Body of pancreas (tissue), 4 donors: ENCODE measurements at regions not wholly inside any gene's neighbourhood (a gene's known extent, or its start where the extent isn't known, plus 50 kb on each side); places are given as distances from the start of the nearest gene placed in this dataset.

Experiments used
- ATAC-seq: fragments of 150-250 bp; one replicate; pipeline ENCODE4 v1.9.1; 2016
- DNase-seq, 4 donors: peaks; one replicate each; pipeline ENCODE4 v3.0.0-alpha.2; 2019
- H3K27ac ChIP-seq, 4 donors: fragments of 200-600 bp; sonication (generic); 1 replicate in 3 of 4; 2 replicates in 1 of 4; pipeline versions ENCODE4 v1.5.1 to v1.6.1; 2016 to 2019; ENCODE audit warnings: mild to moderate bottlenecking in 1 of 4, mixed read lengths in 1 of 4, moderate library complexity in 1 of 4
- H3K27me3 ChIP-seq, 2 donors: fragments of 200-600 bp; sonication (generic); one replicate each; pipeline ENCODE4 v1.6.0; 2016; ENCODE audit warnings: mild to moderate bottlenecking in 1 of 2
- H3K36me3 ChIP-seq, 2 donors: fragments of 200-600 bp; sonication (generic); replicated peaks in 1 of 2; 2 replicates each; pipeline ENCODE4 v1.5.1; 2016; ENCODE audit warnings: low read depth in 2 of 2; ENCODE audit not compliant: insufficient read depth in 1 of 2
- H3K4me1 ChIP-seq: fragments of 200-600 bp; sonication (generic); one replicate; pipeline ENCODE4 v1.6.0; 2016
- H3K4me3 ChIP-seq, 2 donors: fragments of 200-600 bp; sonication (generic); 1 replicate in 1 of 2; 2 replicates in 1 of 2; pipeline ENCODE4 v1.5.1; 2016 to 2019
- H3K9me3 ChIP-seq, 3 donors: fragments of 200-600 bp; sonication (generic); 1 replicate in 2 of 3; 2 replicates in 1 of 3; pipeline ENCODE4 v1.5.1; 2016
- CTCF ChIP-seq, 7 experiments: fragments of 450-650 bp in 4 of 7; fragments of 200-600 bp in 3 of 7; sonication (generic) in 3 of 7; IDR thresholded peaks; one replicate each; pipeline ENCODE4 v1.5.1; 2016 to 2019; ENCODE audit warnings: antibody characterized with exemption in 7 of 7
- POLR2A ChIP-seq, 3 donors: fragments of 450-650 bp; IDR thresholded peaks; one replicate each; pipeline ENCODE4 v1.6.1; 2016; ENCODE audit warnings: antibody characterized with exemption in 3 of 3, mild to moderate bottlenecking in 2 of 3
- WGBS, 2 donors: methylation state at CpG; one replicate each; pipeline ENCODE4 v1.1.5; 2017; 5-methylcytosine and 5-hydroxymethylcytosine counted together
- intact Hi-C: fragments of 100-400 bp; cut with DNase I; formaldehyde crosslinking; loops from one replicate; pipeline ENCODE4 v1.15.1; 2023

GRCh38 chr13:106967391-106967790 lies 399.5 kb upstream of the ARGLU1 start:
- intact Hi-C loops = no loop called here
- Histone ChIP-seq H3K9me3 (no peaks in the 10 kb centered on the region), H3K4me3 (no peak overlapping the region), H3K36me3 (no peaks in the 10 kb centered on the region), H3K27me3 (no peaks in the 10 kb centered on the region), H3K4me1 (no peaks in the 10 kb centered on the region), H3K27ac (no peak overlapping the region)
- ATAC-seq (no peak), DNase-seq (no peak)
- 38 to 46% methylated on average over 1 of the region's 1 CpG for WGBS, 2 donors
- TF ChIP-seq POLR2A (IDR thresholded peaks at IDR 0.05) (no peak), CTCF (IDR thresholded peaks at IDR 0.05) (no peak)

GRCh38 chr13:106963151-106963550 lies 395.2 kb upstream of the ARGLU1 start:
- no peak overlapping the region for H3K4me3 ChIP-seq
- H3K36me3 ChIP-seq = no peaks in the 10 kb centered on the region
- 43 to 45% methylated on average over 2 of the region's 2 CpGs for WGBS, 2 donors
- TF ChIP-seq CTCF (IDR thresholded peaks at IDR 0.05) = no peak
- DNase-seq (no peak), ATAC-seq (no peak)
- no peaks in the 10 kb centered on the region for H3K4me1 ChIP-seq
- intact Hi-C loops = no loop called here
- no peaks in the 10 kb centered on the region for H3K27me3 ChIP-seq
- no peaks in the 10 kb centered on the region for H3K9me3 ChIP-seq
- H3K27ac ChIP-seq = no peak overlapping the region

- 48 to 52% methylated on average over 2 of the region's 2 CpGs for WGBS, 2 donors
- ATAC-seq = no peak
- no peaks in the 10 kb centered on the region for H3K36me3 ChIP-seq
- no peaks in the 10 kb centered on the region for H3K27me3 ChIP-seq
- DNase-seq = no peak
- H3K27ac ChIP-seq = no peak overlapping the region
- intact Hi-C loops = no loop called here
- no peak overlapping the region for H3K4me3 ChIP-seq
- no peaks in the 10 kb centered on the region for H3K9me3 ChIP-seq
- no peak for TF ChIP-seq CTCF (IDR thresholded peaks at IDR 0.05)
- no peak for TF ChIP-seq POLR2A (IDR thresholded peaks at IDR 0.05)
- no peaks in the 10 kb centered on the region for H3K4me1 ChIP-seq
These were observed 393.7 kb upstream of the ARGLU1 start for GRCh38 chr13:106961651-106962050.

- Histone ChIP-seq H3K4me3 (no peak overlapping the region), H3K27ac (peak overlapping the region in 1 of 4 donors; percentile 20), H3K9me3 (no peaks in the 10 kb centered on the region), H3K36me3 (no peaks in the 10 kb centered on the region), H3K4me1 (no peaks in the 10 kb centered on the region), H3K27me3 (no peaks in the 10 kb centered on the region)
- TF ChIP-seq CTCF (IDR thresholded peaks at IDR 0.05) (no peak), POLR2A (IDR thresholded peaks at IDR 0.05) (no peak)
- DNase-seq (no peak), ATAC-seq (peak; percentile 21)
- intact Hi-C loops = no loop called here
- WGBS, 2 donors = 54 to 60% methylated on average over 1 of the region's 1 CpG
These were observed 393.3 kb upstream of the ARGLU1 start for GRCh38 chr13:106961216-106961615.

GRCh38 chr13:106958621-106959048 lies 390.7 kb upstream of the ARGLU1 start:
- H3K9me3 ChIP-seq = no peaks in the 10 kb centered on the region
- no peaks in the 10 kb centered on the region for H3K36me3 ChIP-seq
- intact Hi-C loops = no loop called here
- H3K4me3 ChIP-seq = no peak overlapping the region
- no peak for TF ChIP-seq POLR2A (IDR thresholded peaks at IDR 0.05)
- no peak for ATAC-seq
- no peak for DNase-seq
- no peaks in the 10 kb centered on the region for H3K4me1 ChIP-seq
- 25% methylated on average over 3 of the region's 3 CpGs for WGBS, 2 donors
- no peaks in the 10 kb centered on the region for H3K27me3 ChIP-seq
- no peak overlapping the region for H3K27ac ChIP-seq
